HepG2 (cell line): ENCODE measurements at regions not wholly inside any gene's neighbourhood (a gene's known extent, or its start where the extent isn't known, plus 50 kb on each side); places are given as distances from the start of the nearest gene placed in this dataset.
A peak's percentile ranks its signal among the peaks of the same experiment; 100 is the strongest.

ENCODE experiments used
- BRCA1 ChIP-seq: sonication (generic); formaldehyde crosslinking; IDR thresholded peaks from 2 replicates; pipeline ENCODE4 v1.4.0; 2020; ENCODE audit warnings: missing genetic modification reagents
- ELF4 ChIP-seq: sonication (generic); formaldehyde crosslinking; IDR thresholded peaks from 2 replicates; pipeline ENCODE4 v1.5.0; 2020; ENCODE audit warnings: missing genetic modification reagents, mild to moderate bottlenecking, moderate library complexity, borderline replicate concordance
- MBNL3 ChIP-seq: fragments of 250-450 bp; sonication (Bioruptor Pico); conservative IDR thresholded peaks from 2 replicates; pipeline ENCODE4 v1.8.0; 2022; ENCODE audit warnings: mild to moderate bottlenecking, inconsistent platforms
- POLR2AphosphoS2 ChIP-seq: IDR thresholded peaks from 2 replicates; pipeline ENCODE4 v1.6.1; 2011; ENCODE audit warnings: low read depth, low read length, improper control_type of control experiment
- ZNF660 ChIP-seq: sonication (generic); formaldehyde crosslinking; IDR thresholded peaks from 2 replicates; pipeline ENCODE4 v1.5.1; 2020; ENCODE audit warnings: mild to moderate bottlenecking, low read depth, missing genetic modification reagents, borderline replicate concordance
- TF ChIP-seq, protein P1 (sequence below): sonication (generic); formaldehyde crosslinking; IDR thresholded peaks from 2 replicates; pipeline ENCODE4 v1.5.0; 2020; ENCODE audit warnings: mild to moderate bottlenecking, missing genetic modification reagents, borderline replicate concordance
- TF ChIP-seq, protein P2 (sequence below): IDR thresholded peaks from 2 replicates; pipeline ENCODE4 v1.6.1; 2018; ENCODE audit warnings: missing genetic modification reagents
- TF ChIP-seq, protein P3 (sequence below): sonication (generic); formaldehyde crosslinking; IDR thresholded peaks from 2 replicates; pipeline ENCODE4 v1.8.0; 2022; ENCODE audit warnings: mild to moderate bottlenecking, missing genetic modification reagents, moderate library complexity
- TF ChIP-seq, protein P4 (sequence below): IDR thresholded peaks from 2 replicates; pipeline ENCODE4 v1.6.1; 2016; ENCODE audit warnings: mild to moderate bottlenecking, missing biosample characterization, missing genetic modification reagents
- TF ChIP-seq, protein P5 (sequence below): sonication (generic); formaldehyde crosslinking; IDR thresholded peaks from one replicate; pipeline ENCODE4 v1.5.1; 2020; ENCODE audit warnings: mild to moderate bottlenecking, missing genetic modification reagents; ENCODE audit errors: not compliant biosample characterization

DNA sequence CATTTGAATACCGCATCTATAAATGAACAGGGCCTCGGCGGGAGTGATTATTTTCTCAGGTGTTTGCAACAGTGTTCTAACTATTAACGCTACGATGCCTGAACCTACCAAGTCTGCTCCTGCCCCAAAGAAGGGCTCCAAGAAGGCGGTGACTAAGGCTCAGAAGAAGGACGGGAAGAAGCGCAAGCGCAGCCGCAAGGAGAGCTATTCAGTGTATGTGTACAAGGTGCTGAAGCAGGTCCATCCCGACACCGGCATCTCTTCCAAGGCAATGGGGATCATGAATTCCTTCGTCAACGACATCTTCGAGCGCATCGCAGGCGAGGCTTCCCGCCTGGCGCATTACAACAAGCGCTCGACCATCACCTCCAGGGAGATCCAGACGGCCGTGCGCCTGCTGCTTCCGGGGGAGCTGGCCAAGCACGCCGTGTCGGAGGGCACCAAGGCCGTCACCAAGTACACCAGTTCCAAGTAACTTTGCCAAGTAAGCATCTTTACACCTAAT, 70.9 kb downstream of the HFE start (continued):
- no peak for TF ChIP-seq ZNF660 (CRISPR knock-in tag)
- TF ChIP-seq, protein P1, sequence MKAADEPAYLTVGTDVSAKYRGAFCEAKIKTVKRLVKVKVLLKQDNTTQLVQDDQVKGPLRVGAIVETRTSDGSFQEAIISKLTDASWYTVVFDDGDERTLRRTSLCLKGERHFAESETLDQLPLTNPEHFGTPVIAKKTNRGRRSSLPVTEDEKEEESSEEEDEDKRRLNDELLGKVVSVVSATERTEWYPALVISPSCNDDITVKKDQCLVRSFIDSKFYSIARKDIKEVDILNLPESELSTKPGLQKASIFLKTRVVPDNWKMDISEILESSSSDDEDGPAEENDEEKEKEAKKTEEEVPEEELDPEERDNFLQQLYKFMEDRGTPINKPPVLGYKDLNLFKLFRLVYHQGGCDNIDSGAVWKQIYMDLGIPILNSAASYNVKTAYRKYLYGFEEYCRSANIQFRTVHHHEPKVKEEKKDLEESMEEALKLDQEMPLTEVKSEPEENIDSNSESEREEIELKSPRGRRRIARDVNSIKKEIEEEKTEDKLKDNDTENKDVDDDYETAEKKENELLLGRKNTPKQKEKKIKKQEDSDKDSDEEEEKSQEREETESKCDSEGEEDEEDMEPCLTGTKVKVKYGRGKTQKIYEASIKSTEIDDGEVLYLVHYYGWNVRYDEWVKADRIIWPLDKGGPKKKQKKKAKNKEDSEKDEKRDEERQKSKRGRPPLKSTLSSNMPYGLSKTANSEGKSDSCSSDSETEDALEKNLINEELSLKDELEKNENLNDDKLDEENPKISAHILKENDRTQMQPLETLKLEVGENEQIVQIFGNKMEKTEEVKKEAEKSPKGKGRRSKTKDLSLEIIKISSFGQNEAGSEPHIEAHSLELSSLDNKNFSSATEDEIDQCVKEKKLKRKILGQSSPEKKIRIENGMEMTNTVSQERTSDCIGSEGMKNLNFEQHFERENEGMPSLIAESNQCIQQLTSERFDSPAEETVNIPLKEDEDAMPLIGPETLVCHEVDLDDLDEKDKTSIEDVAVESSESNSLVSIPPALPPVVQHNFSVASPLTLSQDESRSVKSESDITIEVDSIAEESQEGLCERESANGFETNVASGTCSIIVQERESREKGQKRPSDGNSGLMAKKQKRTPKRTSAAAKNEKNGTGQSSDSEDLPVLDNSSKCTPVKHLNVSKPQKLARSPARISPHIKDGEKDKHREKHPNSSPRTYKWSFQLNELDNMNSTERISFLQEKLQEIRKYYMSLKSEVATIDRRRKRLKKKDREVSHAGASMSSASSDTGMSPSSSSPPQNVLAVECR (CRISPR knock-in tag) = peak; percentile 87; the same call in 1 of the 2 replicates
- TF ChIP-seq POLR2AphosphoS2 = no peak
- no peak for TF ChIP-seq ELF4 (CRISPR knock-in tag)
- TF ChIP-seq, protein P2, sequence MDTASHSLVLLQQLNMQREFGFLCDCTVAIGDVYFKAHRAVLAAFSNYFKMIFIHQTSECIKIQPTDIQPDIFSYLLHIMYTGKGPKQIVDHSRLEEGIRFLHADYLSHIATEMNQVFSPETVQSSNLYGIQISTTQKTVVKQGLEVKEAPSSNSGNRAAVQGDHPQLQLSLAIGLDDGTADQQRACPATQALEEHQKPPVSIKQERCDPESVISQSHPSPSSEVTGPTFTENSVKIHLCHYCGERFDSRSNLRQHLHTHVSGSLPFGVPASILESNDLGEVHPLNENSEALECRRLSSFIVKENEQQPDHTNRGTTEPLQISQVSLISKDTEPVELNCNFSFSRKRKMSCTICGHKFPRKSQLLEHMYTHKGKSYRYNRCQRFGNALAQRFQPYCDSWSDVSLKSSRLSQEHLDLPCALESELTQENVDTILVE (CRISPR knock-in tag) = peak; percentile 60; the same call in 1 of the 2 replicates
- peak; percentile 81 for TF ChIP-seq BRCA1 (CRISPR knock-in tag)
- no peak for TF ChIP-seq MBNL3 (CRISPR knock-in tag)
- TF ChIP-seq, protein P3, sequence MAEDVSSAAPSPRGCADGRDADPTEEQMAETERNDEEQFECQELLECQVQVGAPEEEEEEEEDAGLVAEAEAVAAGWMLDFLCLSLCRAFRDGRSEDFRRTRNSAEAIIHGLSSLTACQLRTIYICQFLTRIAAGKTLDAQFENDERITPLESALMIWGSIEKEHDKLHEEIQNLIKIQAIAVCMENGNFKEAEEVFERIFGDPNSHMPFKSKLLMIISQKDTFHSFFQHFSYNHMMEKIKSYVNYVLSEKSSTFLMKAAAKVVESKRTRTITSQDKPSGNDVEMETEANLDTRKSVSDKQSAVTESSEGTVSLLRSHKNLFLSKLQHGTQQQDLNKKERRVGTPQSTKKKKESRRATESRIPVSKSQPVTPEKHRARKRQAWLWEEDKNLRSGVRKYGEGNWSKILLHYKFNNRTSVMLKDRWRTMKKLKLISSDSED (CRISPR knock-in tag) = peak; percentile 33; the same call in 1 of the 2 replicates
- TF ChIP-seq, protein P4, sequence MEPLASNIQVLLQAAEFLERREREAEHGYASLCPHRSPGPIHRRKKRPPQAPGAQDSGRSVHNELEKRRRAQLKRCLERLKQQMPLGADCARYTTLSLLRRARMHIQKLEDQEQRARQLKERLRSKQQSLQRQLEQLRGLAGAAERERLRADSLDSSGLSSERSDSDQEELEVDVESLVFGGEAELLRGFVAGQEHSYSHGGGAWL = peak; percentile 54; the same call in 1 of the 2 replicates
- TF ChIP-seq, protein P5, sequence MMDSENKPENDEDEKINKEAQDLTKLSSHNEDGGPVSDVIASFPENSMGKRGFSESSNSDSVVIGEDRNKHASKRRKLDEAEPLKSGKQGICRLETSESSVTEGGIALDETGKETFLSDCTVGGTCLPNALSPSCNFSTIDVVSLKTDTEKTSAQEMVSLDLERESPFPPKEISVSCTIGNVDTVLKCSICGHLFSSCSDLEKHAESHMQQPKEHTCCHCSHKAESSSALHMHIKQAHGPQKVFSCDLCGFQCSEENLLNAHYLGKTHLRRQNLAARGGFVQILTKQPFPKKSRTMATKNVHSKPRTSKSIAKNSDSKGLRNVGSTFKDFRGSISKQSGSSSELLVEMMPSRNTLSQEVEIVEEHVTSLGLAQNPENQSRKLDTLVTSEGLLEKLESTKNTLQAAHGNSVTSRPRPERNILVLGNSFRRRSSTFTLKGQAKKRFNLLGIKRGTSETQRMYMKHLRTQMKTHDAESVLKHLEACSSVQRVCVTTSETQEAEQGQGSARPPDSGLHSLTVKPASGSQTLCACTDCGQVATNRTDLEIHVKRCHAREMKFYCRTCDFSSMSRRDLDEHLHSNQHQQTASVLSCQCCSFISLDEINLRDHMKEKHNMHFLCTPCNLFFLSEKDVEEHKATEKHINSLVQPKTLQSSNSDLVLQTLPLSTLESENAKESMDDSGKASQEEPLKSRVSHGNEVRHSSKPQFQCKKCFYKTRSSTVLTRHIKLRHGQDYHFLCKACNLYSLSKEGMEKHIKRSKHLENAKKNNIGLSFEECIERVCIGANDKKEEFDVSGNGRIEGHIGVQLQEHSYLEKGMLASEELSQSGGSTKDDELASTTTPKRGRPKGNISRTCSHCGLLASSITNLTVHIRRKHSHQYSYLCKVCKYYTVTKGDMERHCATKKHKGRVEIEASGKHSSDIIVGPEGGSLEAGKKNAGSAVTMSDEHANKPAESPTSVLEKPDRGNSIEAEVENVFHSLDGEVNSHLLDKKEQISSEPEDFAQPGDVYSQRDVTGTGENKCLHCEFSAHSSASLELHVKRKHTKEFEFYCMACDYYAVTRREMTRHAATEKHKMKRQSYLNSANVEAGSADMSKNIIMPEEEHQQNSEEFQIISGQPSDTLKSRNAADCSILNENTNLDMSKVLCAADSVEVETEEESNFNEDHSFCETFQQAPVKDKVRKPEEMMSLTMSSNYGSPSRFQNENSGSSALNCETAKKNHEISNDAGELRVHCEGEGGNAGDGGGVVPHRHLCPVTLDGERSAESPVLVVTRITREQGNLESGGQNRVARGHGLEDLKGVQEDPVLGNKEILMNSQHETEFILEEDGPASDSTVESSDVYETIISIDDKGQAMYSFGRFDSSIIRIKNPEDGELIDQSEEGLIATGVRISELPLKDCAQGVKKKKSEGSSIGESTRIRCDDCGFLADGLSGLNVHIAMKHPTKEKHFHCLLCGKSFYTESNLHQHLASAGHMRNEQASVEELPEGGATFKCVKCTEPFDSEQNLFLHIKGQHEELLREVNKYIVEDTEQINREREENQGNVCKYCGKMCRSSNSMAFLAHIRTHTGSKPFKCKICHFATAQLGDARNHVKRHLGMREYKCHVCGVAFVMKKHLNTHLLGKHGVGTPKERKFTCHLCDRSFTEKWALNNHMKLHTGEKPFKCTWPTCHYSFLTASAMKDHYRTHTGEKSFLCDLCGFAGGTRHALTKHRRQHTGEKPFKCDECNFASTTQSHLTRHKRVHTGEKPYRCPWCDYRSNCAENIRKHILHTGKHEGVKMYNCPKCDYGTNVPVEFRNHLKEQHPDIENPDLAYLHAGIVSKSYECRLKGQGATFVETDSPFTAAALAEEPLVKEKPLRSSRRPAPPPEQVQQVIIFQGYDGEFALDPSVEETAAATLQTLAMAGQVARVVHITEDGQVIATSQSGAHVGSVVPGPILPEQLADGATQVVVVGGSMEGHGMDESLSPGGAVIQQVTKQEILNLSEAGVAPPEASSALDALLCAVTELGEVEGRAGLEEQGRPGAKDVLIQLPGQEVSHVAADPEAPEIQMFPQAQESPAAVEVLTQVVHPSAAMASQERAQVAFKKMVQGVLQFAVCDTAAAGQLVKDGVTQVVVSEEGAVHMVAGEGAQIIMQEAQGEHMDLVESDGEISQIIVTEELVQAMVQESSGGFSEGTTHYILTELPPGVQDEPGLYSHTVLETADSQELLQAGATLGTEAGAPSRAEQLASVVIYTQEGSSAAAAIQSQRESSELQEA (CRISPR knock-in tag) = peak; percentile 51
